ENCODE measurements at regions not wholly inside any gene's neighbourhood (a gene's known extent, or its start where the extent isn't known, plus 50 kb on each side); places are given as distances from the start of the nearest gene placed in this dataset.

GRCh38 chr20:58144096-58144495 lies 84.4 kb downstream of the ANKRD60 start:
- Mint-ChIP-seq H3K36me3 (ENCODE audit: low read depth) (no peaks in the 10 kb centered on the region), H3K27me3 (peaks cover 10% of the 10 kb centered on the region)
- intact Hi-C loops (cut with micrococcal nuclease), result no loop called here

GRCh38 chr20:58143531-58143930 lies 84.9 kb downstream of the ANKRD60 start:
- H3K4me1 Mint-ChIP-seq (ENCODE audit: low read depth), result no peaks in the 10 kb centered on the region
- H3K27me3 Mint-ChIP-seq, result peaks cover 6% of the 10 kb centered on the region
- H3K36me3 Mint-ChIP-seq (ENCODE audit: low read depth), result no peaks in the 10 kb centered on the region
- intact Hi-C loops (cut with micrococcal nuclease), result no loop called here
- no peak overlapping the region for H3K27ac Mint-ChIP-seq
- no peak overlapping the region for H3K4me3 Mint-ChIP-seq
- peaks cover 18% of the 10 kb centered on the region for H3K9me3 Mint-ChIP-seq

More at GRCh38 chr20:58144096-58144495, 84.4 kb downstream of the ANKRD60 start:
- H3K4me3 Mint-ChIP-seq, result no peak overlapping the region
- peaks cover 18% of the 10 kb centered on the region for H3K9me3 Mint-ChIP-seq
- H3K27ac Mint-ChIP-seq, result no peak overlapping the region
- H3K4me1 Mint-ChIP-seq (ENCODE audit: low read depth), result no peaks in the 10 kb centered on the region

DNA sequence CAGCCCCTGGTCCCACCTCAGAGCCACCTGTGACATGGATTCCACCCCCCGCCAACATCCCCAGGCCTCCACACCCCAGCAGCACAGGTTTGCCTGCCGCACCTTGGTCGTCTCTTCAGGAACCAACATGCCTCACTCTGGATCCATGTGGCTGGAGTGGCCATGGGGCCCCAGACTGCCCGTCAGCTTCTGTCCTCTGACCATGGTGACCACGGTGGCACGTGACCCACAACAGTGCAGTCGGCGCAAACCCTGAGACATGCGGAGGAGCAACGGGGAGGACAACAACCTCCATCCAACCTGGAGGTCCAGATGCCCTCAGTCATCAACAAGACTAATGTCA lies 85.6 kb downstream of the ANKRD60 start:
- intact Hi-C loops (cut with micrococcal nuclease), result no loop called here
- Mint-ChIP-seq H3K36me3 (ENCODE audit: low read depth) (no peaks in the 10 kb centered on the region), H3K27ac (no peak overlapping the region), H3K4me3 (no peak overlapping the region), H3K4me1 (ENCODE audit: low read depth) (no peaks in the 10 kb centered on the region), H3K27me3 (peaks cover 4% of the 10 kb centered on the region), H3K9me3 (peaks cover 13% of the 10 kb centered on the region)

DNA sequence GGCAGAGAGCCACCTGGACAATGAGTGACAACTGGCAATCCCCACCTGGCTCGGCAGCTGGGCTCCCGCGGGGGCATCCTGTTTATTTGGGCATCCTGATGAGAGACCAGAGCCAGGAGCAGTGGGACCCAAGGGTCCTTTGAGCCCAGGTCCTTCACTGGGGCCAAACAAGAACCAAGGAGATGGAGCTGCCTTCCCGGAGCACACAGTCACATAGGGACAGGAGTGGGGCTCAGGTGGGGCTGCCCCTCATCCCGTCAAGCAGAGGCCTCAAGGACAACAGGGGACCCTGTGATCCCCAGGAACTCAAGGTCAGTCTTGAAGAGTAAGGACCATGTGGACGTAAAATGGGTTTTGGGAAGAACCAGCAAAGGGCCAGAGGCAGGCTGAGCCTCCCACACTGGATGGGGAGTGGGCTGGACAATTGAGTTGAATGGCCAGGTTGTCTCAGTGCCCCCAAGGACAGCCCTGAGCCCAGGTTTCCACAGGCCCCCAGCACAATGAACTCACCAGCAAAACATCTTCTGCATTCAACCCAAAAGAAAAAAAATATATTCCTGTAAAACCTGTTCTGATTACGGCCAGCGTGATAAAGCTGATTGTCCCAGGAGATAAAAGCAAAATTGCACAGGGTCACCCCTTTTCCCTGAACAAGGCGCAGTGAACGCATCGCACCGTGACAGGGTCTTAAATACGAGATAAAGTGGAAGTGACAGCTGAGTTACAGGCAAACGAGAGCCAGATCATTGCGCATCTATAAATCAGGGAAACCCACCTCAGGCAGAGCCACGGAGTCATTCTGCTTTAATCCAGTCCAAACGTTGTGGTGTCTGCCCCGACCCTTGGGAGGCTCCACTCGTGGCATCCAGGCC lies 86.2 kb downstream of the ANKRD60 start:
- no peaks in the 10 kb centered on the region for H3K4me1 Mint-ChIP-seq (ENCODE audit: low read depth)
- peaks cover 5% of the 10 kb centered on the region for H3K27me3 Mint-ChIP-seq
- peaks cover 7% of the 10 kb centered on the region for H3K9me3 Mint-ChIP-seq
- no peaks in the 10 kb centered on the region for H3K36me3 Mint-ChIP-seq (ENCODE audit: low read depth)
- no peak overlapping the region for H3K27ac Mint-ChIP-seq
- no peak overlapping the region for H3K4me3 Mint-ChIP-seq
- intact Hi-C loops (cut with micrococcal nuclease), result no loop called here

- intact Hi-C loops (cut with micrococcal nuclease), result no loop called here
- Mint-ChIP-seq H3K27me3 (peaks cover 6% of the 10 kb centered on the region), H3K4me3 (no peak overlapping the region), H3K9me3 (no peaks in the 10 kb centered on the region), H3K27ac (no peak overlapping the region), H3K4me1 (ENCODE audit: low read depth) (no peaks in the 10 kb centered on the region), H3K36me3 (ENCODE audit: low read depth) (no peaks in the 10 kb centered on the region)
These were observed 87.0 kb downstream of the ANKRD60 start for GRCh38 chr20:58141496-58141895.

GRCh38 chr20:58140787-58141425 lies 87.5 kb downstream of the ANKRD60 start:
- Mint-ChIP-seq H3K9me3 (no peaks in the 10 kb centered on the region), H3K4me3 (no peak overlapping the region), H3K27me3 (peaks cover 6% of the 10 kb centered on the region), H3K27ac (no peak overlapping the region), H3K4me1 (ENCODE audit: low read depth) (no peaks in the 10 kb centered on the region), H3K36me3 (ENCODE audit: low read depth) (no peaks in the 10 kb centered on the region)
- intact Hi-C loops (cut with micrococcal nuclease), result no loop called here

DNA sequence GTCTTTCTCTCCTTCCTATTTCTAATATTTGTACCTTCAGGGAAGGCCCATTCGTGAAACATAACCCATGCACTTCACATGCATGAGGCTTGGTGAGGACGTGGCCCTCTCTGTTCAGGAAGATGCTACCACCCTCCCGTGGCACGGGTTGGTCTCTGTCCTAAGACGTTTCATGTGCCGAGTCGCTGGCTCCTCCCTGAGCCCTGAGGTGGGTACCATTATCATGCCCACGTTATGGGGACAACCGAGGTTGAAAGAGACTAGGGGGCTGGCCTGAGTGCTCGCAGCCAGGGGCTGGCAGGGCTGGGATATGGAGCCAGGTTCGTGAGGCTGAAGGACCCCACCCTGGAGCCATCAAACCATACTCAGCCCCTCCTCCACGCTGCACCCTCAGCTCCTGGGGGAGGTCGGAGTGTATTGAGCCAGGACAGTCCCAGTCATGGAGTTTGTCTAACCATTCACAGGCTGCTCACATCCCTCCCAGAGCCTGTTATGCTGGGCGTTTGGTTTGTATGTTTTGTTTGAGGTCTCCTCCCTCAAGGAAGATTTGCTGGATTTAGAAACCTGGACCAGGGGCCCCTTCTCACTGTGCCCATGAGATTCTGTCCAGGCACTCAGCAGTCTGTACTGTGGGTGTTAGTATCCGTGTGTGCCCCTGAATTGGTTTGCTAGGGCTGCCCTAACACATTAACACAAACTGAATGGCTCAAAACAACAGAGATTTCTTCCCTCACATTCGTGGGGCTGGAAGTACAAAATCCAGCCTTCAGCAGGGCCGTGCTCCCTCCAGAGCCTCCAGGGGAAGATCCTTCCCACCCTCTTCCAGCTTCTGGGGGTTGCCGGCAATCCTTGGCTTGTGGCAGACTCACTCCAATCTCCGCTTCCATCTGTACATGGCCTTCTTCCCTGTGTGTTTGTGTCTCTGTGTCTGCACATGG lies 88.3 kb downstream of the ANKRD60 start:
- H3K4me3 Mint-ChIP-seq, result no peak overlapping the region
- H3K4me1 Mint-ChIP-seq (ENCODE audit: low read depth), result no peaks in the 10 kb centered on the region
- H3K27me3 Mint-ChIP-seq, result peaks cover 12% of the 10 kb centered on the region
- no peak overlapping the region for H3K27ac Mint-ChIP-seq
- intact Hi-C loops (cut with micrococcal nuclease), result no loop called here
- no peaks in the 10 kb centered on the region for H3K9me3 Mint-ChIP-seq
- no peaks in the 10 kb centered on the region for H3K36me3 Mint-ChIP-seq (ENCODE audit: low read depth)

- H3K4me3 Mint-ChIP-seq, result no peak overlapping the region
- intact Hi-C loops (cut with micrococcal nuclease), result no loop called here
- no peaks in the 10 kb centered on the region for H3K9me3 Mint-ChIP-seq
- no peaks in the 10 kb centered on the region for H3K4me1 Mint-ChIP-seq (ENCODE audit: low read depth)
- H3K36me3 Mint-ChIP-seq (ENCODE audit: low read depth), result no peaks in the 10 kb centered on the region
- H3K27me3 Mint-ChIP-seq, result peaks cover 25% of the 10 kb centered on the region
- no peak overlapping the region for H3K27ac Mint-ChIP-seq
These were observed 90.1 kb downstream of the ANKRD60 start for GRCh38 chr20:58138395-58138794.

DNA sequence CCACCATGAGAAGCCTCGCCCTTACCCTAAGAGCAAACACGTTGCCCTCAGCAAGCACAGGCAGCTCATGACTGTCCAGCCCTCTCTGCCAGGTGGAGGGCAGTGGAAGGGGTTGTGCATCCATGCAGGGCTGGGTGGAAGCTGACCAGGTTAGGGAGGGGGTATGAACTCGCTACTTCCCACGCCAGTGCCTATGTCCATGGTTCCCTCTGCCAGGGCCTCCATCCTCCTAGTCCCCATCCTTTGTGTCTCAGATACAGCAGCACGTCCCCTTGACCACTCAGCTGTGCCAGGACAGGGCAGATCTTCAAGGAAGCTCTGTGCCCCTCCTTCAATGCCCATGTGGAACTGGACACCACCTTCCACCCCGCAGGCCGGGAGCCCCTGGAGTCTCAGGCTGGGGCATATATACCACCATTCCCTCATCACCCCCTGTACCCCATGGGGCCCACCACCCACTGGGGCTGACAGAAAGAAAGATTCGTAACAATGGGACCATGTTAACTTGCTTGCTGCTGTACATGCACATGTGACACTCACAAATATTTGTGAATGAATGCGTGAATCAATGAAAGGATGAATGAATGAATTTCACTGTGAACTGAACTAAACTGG lies 90.7 kb downstream of the ANKRD60 start:
- Mint-ChIP-seq H3K4me3 (no peak overlapping the region), H3K27me3 (peaks cover 29% of the 10 kb centered on the region), H3K4me1 (ENCODE audit: low read depth) (no peaks in the 10 kb centered on the region), H3K36me3 (ENCODE audit: low read depth) (no peaks in the 10 kb centered on the region), H3K27ac (no peak overlapping the region), H3K9me3 (no peaks in the 10 kb centered on the region)
- intact Hi-C loops (cut with micrococcal nuclease), result no loop called here

DNA sequence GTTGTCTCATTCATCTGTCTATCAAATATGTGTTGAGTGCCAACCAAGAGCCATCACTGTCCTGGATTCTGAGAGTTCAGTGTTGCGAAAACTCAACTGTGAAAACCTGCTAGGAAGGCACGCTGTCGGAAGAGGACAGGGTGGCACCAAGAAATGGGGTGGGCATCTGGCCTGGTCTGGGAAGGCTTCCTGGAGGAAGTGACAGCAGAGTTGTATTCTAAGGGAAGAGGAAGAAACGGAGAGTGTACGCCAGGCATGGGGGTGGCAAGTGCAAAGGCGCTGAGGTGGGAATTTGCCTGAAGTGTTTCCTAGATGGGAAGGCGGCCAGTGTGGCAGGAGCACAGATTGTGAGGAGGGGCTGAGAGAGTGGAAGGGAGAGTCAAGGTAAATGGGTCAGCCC lies 91.2 kb downstream of the ANKRD60 start:
- no peaks in the 10 kb centered on the region for H3K36me3 Mint-ChIP-seq (ENCODE audit: low read depth)
- no peaks in the 10 kb centered on the region for H3K4me1 Mint-ChIP-seq (ENCODE audit: low read depth)
- no peak overlapping the region for H3K27ac Mint-ChIP-seq
- intact Hi-C loops (cut with micrococcal nuclease), result no loop called here
- peaks cover 34% of the 10 kb centered on the region for H3K27me3 Mint-ChIP-seq
- no peaks in the 10 kb centered on the region for H3K9me3 Mint-ChIP-seq
- H3K4me3 Mint-ChIP-seq, result no peak overlapping the region

GRCh38 chr20:58136149-58136484 lies 92.3 kb downstream of the ANKRD60 start:
- peaks cover 45% of the 10 kb centered on the region for H3K27me3 Mint-ChIP-seq
- intact Hi-C loops (cut with micrococcal nuclease), result no loop called here
- no peak overlapping the region for H3K4me3 Mint-ChIP-seq
- no peaks in the 10 kb centered on the region for H3K36me3 Mint-ChIP-seq (ENCODE audit: low read depth)
- H3K9me3 Mint-ChIP-seq, result no peaks in the 10 kb centered on the region
- H3K4me1 Mint-ChIP-seq (ENCODE audit: low read depth), result no peaks in the 10 kb centered on the region
- H3K27ac Mint-ChIP-seq, result no peak overlapping the region

GRCh38 chr20:58135441-58136148 lies 92.9 kb downstream of the ANKRD60 start:
- H3K4me3 Mint-ChIP-seq, result no peak overlapping the region
- intact Hi-C loops (cut with micrococcal nuclease), result no loop called here
- H3K36me3 Mint-ChIP-seq (ENCODE audit: low read depth), result no peaks in the 10 kb centered on the region
- H3K4me1 Mint-ChIP-seq (ENCODE audit: low read depth), result no peaks in the 10 kb centered on the region
- H3K27ac Mint-ChIP-seq, result no peak overlapping the region
- peaks cover 49% of the 10 kb centered on the region for H3K27me3 Mint-ChIP-seq
- H3K9me3 Mint-ChIP-seq, result no peaks in the 10 kb centered on the region

DNA sequence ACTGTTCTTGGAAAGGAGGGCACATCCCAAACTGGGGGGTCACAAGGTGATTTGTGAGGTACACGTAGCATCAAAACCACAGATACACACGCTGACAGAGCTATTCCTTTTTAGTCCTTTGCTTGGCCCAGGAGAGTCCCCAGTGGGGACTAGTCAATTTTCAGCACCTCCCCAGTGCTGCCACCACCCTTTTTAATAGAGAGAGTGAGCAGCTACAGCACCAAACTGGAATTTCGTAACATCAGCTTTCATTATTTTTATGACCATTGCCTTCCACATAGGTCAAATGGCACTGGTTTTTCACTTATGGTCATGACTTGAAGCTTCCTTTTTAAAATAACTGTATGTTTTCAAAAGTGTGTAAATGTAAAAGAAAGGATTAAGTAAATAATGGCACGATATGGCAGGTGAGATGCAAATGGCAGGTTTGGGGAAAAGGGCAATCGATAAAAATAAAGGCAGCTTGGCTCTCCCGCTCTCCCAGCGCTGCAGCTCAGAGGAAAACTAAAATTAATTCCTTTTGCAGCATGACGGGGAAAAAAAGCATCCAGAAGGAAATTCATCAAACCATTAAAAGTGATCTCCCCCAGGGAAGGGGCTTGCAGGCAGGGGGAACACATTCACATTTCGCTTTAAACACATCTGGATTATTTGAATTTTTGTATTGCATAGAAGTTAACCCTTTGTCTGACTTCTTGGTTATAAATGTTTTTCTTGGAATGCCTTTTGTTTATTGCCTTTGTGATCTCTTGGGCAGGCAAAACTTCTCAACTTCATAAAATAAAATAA lies 95.2 kb downstream of the ANKRD60 start:
- no peak overlapping the region for H3K27ac Mint-ChIP-seq
- H3K9me3 Mint-ChIP-seq, result no peaks in the 10 kb centered on the region
- no peaks in the 10 kb centered on the region for H3K4me1 Mint-ChIP-seq (ENCODE audit: low read depth)
- no peak overlapping the region for H3K4me3 Mint-ChIP-seq
- peaks cover 60% of the 10 kb centered on the region for H3K27me3 Mint-ChIP-seq
- no peaks in the 10 kb centered on the region for H3K36me3 Mint-ChIP-seq (ENCODE audit: low read depth)
- intact Hi-C loops (cut with micrococcal nuclease), result no loop called here

All from dendritic cell treated with granulocyte-macrophage colony-stimulating factor and Interleukin-4, amounts not matched to agents 40 ng/mL and 50 ng/mL, for 4 days (primary cell).